Cardiac fibroblast (primary cell): ENCODE measurements at regions not wholly inside any gene's neighbourhood (a gene's known extent, or its start where the extent isn't known, plus 50 kb on each side); places are given as distances from the start of the nearest gene placed in this dataset.

Experiments used
- DNase-seq, 2 donors: peaks; one replicate each; pipeline versions ENCODE4 v3.0.0 to v3.0.0-alpha.2; 2010; ENCODE audit warnings: low read depth in 2 of 2
- H3K4me3 ChIP-seq, 2 donors: replicated peaks in 1 of 2; 1 replicate in 1 of 2; 2 replicates in 1 of 2; pipeline ENCODE4 v1.5.1; 2011; ENCODE audit warnings: low read depth in 2 of 2, low read length in 2 of 2, mild to moderate bottlenecking in 2 of 2, moderate library complexity in 1 of 2
- CTCF ChIP-seq: IDR thresholded peaks from one replicate; pipeline ENCODE4 v1.5.1; 2011; ENCODE audit warnings: low read depth, mild to moderate bottlenecking, low read length, inconsistent platforms

- TF ChIP-seq CTCF = no peak
- H3K4me3 ChIP-seq = no peak overlapping the region
- no peak for DNase-seq
These were observed 612.9 kb upstream of the BTBD3 start for GRCh38 chr20:11304795-11305194.

- DNase-seq = peak in 1 of 2 donors; percentile 10
- TF ChIP-seq CTCF = no peak
- no peak overlapping the region for H3K4me3 ChIP-seq
These were observed 612.3 kb upstream of the BTBD3 start for GRCh38 chr20:11305406-11305805.

- H3K4me3 ChIP-seq = no peak overlapping the region
- no peak for TF ChIP-seq CTCF
- no peak for DNase-seq
These were observed 606.0 kb upstream of the BTBD3 start for GRCh38 chr20:11311659-11312224.

GRCh38 chr20:11315525-11315924, 602.2 kb upstream of the BTBD3 start:
- no peak for TF ChIP-seq CTCF
- no peak overlapping the region for H3K4me3 ChIP-seq
- DNase-seq = no peak

- TF ChIP-seq CTCF = no peak
- no peak overlapping the region for H3K4me3 ChIP-seq
- DNase-seq = no peak
These were observed 601.4 kb upstream of the BTBD3 start for GRCh38 chr20:11316244-11316643.

- DNase-seq = no peak
- no peak for TF ChIP-seq CTCF
- no peak overlapping the region for H3K4me3 ChIP-seq
These were observed 597.7 kb upstream of the BTBD3 start for GRCh38 chr20:11320033-11320432.

- DNase-seq = no peak
- no peak for TF ChIP-seq CTCF
- no peak overlapping the region for H3K4me3 ChIP-seq
These were observed 593.9 kb upstream of the BTBD3 start for GRCh38 chr20:11323816-11324215.
